Tibial artery (tissue), 4 donors: ENCODE measurements at regions not wholly inside any gene's neighbourhood (a gene's known extent, or its start where the extent isn't known, plus 50 kb on each side); places are given as distances from the start of the nearest gene placed in this dataset.

Source experiments
- DNase-seq, 2 donors: peaks; one replicate each; pipeline ENCODE4 v3.0.0-alpha.2; 2019
- H3K27ac ChIP-seq, 2 donors: fragments of 200-600 bp; sonication (generic) in 1 of 2; 1 replicate in 1 of 2; 2 replicates in 1 of 2; pipeline ENCODE4 v1.5.1; 2018 to 2019; ENCODE audit warnings: mild to moderate bottlenecking in 1 of 2
- H3K27me3 ChIP-seq, 2 donors: fragments of 200-600 bp; sonication (generic) in 1 of 2; one replicate each; pipeline versions ENCODE4 v1.5.1 to v1.6.0; 2016 to 2019
- H3K36me3 ChIP-seq, 3 donors: fragments of 200-600 bp; sonication (generic) in 2 of 3; one replicate each; pipeline ENCODE4 v1.5.1; 2016 to 2019; ENCODE audit warnings: mild to moderate bottlenecking in 2 of 3
- H3K4me1 ChIP-seq, 4 donors: fragments of 200-600 bp; sonication (generic) in 2 of 4; 1 replicate in 3 of 4; 2 replicates in 1 of 4; pipeline ENCODE4 v1.5.1; 2016 to 2019
- H3K4me3 ChIP-seq, 2 donors: fragments of 200-600 bp; sonication (generic) in 1 of 2; 1 replicate in 1 of 2; 2 replicates in 1 of 2; pipeline ENCODE4 v1.5.1; 2018 to 2019; ENCODE audit warnings: mild to moderate bottlenecking in 2 of 2
- H3K9me3 ChIP-seq, 3 donors: fragments of 200-600 bp; sonication (generic) in 1 of 3; one replicate each; pipeline ENCODE4 v1.5.1; 2016 to 2019
- intact Hi-C: fragments of 100-400 bp; cut with DNase I; formaldehyde crosslinking; loops from one replicate; pipeline ENCODE4 v1.15.0; 2023; ENCODE audit warnings: low total_unique reads
- TF ChIP-seq, protein P1 (sequence below), 2 experiments: fragments of 200-600 bp in 1 of 2; fragments of 450-650 bp in 1 of 2; IDR thresholded peaks; one replicate each; pipeline ENCODE4 v1.5.1; 2017 to 2019; ENCODE audit warnings: antibody characterized with exemption in 2 of 2, mild to moderate bottlenecking in 1 of 2, moderate library complexity in 1 of 2

DNA sequence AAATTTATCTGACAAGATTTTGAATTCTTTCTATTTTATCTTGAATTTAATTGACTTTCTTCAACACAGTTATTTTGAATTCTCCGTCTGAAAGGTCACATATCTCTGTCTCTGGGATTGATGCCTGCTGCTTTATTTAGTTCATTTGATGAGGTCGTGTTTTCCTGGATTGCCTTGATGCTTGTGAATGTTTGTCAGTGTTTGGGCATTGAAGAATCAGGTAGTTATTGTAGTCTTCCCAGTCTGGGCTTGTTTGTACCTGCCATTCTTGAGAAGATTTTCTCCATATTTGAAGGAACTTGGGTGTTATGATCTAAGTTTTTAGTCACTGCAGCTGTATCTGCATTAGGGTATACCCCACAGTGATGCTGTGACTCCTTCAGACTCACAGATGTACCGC lies 315.8 kb upstream of the DDHD1 start:
- Histone ChIP-seq H3K4me3 (no peak overlapping the region), H3K9me3 (no peaks in the 10 kb centered on the region), H3K4me1 (no peaks in the 10 kb centered on the region)

DNA sequence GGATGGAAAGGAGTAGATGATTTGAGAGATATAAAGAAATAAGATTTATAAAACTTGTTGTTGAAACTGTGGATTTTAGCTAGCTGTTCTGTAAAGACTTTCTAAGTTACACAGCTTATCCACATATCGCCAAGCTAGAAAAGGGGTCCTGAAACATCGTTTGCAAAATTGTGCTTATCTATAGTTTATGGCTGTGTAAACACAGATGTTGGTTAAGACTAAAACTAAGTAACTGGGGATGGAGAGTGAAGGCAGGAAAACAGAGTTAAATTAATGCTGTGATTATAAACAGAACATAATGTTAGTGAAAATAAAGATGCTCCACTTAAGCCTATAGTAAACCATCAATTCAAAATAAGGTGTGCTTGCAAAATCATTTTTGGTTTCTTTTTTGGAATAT lies 311.3 kb upstream of the DDHD1 start:
- Histone ChIP-seq H3K9me3 (no peaks in the 10 kb centered on the region), H3K4me1 (no peaks in the 10 kb centered on the region), H3K27me3 (no peaks in the 10 kb centered on the region), H3K4me3 (no peak overlapping the region), H3K27ac (no peak overlapping the region), H3K36me3 (no peaks in the 10 kb centered on the region)
- intact Hi-C loops, result no loop called here
- TF ChIP-seq, protein P1, sequence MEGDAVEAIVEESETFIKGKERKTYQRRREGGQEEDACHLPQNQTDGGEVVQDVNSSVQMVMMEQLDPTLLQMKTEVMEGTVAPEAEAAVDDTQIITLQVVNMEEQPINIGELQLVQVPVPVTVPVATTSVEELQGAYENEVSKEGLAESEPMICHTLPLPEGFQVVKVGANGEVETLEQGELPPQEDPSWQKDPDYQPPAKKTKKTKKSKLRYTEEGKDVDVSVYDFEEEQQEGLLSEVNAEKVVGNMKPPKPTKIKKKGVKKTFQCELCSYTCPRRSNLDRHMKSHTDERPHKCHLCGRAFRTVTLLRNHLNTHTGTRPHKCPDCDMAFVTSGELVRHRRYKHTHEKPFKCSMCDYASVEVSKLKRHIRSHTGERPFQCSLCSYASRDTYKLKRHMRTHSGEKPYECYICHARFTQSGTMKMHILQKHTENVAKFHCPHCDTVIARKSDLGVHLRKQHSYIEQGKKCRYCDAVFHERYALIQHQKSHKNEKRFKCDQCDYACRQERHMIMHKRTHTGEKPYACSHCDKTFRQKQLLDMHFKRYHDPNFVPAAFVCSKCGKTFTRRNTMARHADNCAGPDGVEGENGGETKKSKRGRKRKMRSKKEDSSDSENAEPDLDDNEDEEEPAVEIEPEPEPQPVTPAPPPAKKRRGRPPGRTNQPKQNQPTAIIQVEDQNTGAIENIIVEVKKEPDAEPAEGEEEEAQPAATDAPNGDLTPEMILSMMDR (IDR thresholded peaks at IDR 0.05), result no peak
- DNase-seq, result no peak

More for the DNA sequence above, 315.8 kb upstream of the DDHD1 start:
- intact Hi-C loops, result no loop called here
- Histone ChIP-seq H3K27ac (no peak overlapping the region), H3K36me3 (no peaks in the 10 kb centered on the region), H3K27me3 (no peaks in the 10 kb centered on the region)
- TF ChIP-seq, protein P1 (IDR thresholded peaks at IDR 0.05), result no peak
- no peak for DNase-seq

DNA sequence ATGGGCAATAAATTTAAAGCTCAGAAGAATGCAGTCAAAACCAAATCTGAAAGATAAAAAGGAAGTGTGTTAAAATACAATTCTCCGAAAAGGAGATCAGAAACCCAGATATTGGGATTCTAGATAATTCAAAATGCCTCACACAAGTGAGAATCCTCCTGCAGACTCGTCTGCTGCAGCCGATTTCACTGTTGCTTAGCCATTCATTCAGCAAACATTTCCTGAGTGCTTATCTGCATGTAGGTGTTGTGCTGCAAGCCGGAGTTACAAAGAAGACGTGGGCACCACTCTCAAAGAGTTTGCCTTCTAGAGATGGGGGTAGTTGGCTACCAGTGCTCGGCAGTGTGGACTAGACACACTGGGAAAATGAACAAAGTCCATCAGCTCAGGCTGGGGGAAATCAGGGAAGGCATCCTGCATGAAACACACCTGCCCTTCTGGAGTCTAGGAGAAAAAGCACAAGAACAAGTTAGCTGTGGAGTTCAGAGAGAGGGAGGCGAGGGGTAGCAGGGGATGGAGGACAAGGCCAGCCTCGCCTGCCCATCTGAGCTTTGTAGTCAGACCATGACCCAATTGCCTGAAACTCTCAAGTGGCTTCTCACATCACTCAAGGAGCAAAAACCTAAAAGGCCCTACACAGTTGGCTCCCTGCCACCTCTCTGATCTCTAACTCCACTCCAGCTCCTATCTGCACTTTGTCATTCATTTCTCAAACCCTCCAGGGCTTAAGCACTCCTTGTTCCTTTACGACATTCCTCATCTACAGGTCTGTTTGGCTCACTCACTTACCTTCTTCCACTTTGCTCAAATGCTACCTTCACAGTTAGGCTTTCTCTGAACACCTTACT lies 310.0 kb upstream of the DDHD1 start:
- Histone ChIP-seq H3K4me3 (no peak overlapping the region), H3K27ac (no peak overlapping the region), H3K9me3 (no peaks in the 10 kb centered on the region), H3K27me3 (no peaks in the 10 kb centered on the region), H3K36me3 (no peaks in the 10 kb centered on the region), H3K4me1 (no peaks in the 10 kb centered on the region)
- TF ChIP-seq, protein P1 (IDR thresholded peaks at IDR 0.05), result no peak
- intact Hi-C loops, result no loop called here
- DNase-seq, result no peak

DNA sequence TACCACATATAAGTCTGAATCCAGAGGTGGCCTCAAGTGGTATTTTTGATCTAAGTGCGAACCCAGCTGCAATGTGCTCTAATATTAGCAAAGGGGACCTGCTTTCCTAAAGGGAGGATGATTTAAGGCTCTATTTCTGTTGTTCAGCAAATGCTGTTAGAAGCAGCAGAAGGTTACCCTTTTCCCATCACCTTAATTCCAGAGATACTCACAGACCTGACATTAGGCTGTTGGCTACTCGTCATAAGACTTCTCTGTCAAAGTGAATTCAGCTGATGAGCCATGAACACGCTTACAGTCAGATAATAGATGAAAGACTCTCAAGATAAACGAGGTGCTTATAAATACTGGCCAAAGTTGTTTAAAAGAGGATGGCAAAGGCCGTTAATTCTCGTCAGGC lies 308.7 kb upstream of the DDHD1 start:
- Histone ChIP-seq H3K27me3 (no peaks in the 10 kb centered on the region), H3K4me1 (no peaks in the 10 kb centered on the region), H3K4me3 (no peak overlapping the region), H3K9me3 (no peaks in the 10 kb centered on the region), H3K36me3 (no peaks in the 10 kb centered on the region), H3K27ac (no peak overlapping the region)
- TF ChIP-seq, protein P1 (IDR thresholded peaks at IDR 0.05), result no peak
- no peak for DNase-seq
- intact Hi-C loops, result no loop called here

DNA sequence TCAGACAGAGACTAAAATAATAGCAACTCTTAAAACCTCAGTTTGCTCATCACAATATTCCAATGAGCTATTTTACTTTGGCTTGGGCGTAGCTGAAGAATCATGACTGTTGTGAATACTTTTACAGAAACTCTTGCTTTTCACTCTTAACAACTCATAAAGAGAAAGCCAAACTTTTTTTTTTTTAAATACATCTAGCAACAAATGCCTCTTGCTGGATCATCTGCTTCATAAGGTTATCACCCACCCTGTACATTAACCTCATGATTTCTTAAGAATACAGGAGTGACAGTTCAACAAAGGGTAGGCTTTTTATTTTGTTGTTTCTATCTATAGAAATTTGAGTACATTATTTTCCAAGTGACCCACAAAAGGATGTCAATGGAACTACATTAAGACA lies 307.4 kb upstream of the DDHD1 start:
- intact Hi-C loops, result no loop called here
- no peak for DNase-seq
- TF ChIP-seq, protein P1 (IDR thresholded peaks at IDR 0.05), result no peak
- Histone ChIP-seq H3K27me3 (no peaks in the 10 kb centered on the region), H3K4me1 (no peaks in the 10 kb centered on the region), H3K9me3 (no peaks in the 10 kb centered on the region), H3K27ac (no peak overlapping the region), H3K36me3 (no peaks in the 10 kb centered on the region), H3K4me3 (no peak overlapping the region)
